Stimulated activated CD8-positive, alpha-beta memory T cell treated with anti-CD3 and anti-CD28 coated beads, Interleukin-7, amount 100 ng/mL, for 1 hour (primary cell): ENCODE measurements at regions not wholly inside any gene's neighbourhood (a gene's known extent, or its start where the extent isn't known, plus 50 kb on each side); places are given as distances from the start of the nearest gene placed in this dataset.

Source experiments
- DNase-seq, 2 donors: peaks; one replicate each; pipeline ENCODE4 v3.0.0-alpha.2; 2020; ENCODE audit warnings: low read depth in 2 of 2

DNA sequence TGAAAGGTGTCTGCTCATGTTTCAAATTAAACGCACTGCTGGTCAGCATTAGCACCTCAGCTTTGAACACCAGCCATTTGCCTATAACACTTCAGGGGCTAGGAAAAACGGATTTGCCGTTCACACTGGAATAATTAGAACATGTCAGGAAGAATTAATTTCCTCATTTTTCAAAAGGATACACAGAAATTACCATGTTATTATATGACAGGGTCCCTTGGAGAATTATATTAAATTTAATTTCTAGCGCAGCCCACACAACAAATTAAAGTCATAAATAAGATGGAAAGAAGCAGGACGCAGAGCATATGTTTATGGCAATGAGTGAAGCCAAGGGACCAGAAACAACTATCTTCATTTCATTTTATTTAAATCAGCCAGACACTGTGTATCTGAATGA is 83.8 kb upstream of the SOX6 start:
- no peak for DNase-seq

DNA sequence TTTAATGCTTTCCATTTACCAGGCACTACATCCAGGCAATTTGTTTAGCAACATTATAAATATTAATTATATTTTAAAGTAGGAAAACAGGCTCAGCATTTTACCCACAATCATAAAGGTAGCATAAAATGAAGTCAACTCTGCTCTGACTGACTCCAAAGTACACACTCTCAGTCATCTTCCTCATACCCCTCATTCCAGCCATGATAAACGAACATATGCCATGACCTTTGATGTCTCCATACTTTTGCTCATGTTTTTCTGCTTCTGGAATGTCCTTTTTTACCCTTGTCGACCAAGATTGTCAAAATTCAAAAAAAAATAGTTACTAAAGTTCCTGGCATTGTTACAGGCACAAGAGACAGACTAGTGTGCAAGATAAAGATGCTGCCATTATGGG is 77.7 kb upstream of the SOX6 start:
- no peak for DNase-seq

DNA sequence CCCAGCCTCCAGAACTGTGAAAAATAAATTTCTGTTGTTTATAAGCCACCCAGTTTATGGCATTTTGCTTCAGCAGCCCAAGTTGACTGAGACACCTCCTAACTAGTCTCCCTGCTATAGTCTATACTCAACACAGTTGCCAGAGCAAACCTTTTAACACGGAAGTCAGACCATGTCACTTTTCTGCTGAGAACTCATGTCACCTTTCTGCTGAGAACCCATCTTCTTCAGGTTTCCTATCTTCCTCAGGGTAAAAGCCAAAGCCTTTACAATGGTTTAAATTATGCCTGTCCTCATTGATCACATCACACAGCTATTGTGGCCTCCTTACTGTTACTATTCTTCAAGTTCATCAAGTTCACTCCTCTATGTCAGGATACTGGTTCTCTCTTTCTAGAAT is 74.3 kb upstream of the SOX6 start:
- DNase-seq: no peak

DNA sequence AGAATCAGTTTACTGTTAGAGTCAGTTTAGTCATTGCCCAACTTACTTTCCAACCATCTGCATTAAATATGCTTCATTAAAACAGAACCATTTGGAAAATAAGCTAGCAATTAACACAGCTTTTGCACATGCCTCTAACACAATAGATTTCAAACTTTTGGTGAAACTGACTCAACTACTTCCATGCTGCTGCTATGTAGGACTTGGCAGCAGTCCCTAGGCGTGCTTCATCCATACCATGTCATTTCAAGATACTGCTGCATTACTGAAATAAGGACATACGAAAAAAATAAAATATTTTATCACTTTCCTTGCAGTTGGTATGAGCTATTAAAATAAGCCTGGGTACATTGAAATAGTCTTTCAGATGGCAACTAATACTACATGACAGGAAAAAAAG is 65.5 kb upstream of the SOX6 start:
- DNase-seq: no peak

- no peak for DNase-seq
Observed at GRCh38 chr11:16418428-16419097, 62.2 kb upstream of the SOX6 start.

- no peak for DNase-seq
Observed at GRCh38 chr11:16412525-16413172, 56.3 kb upstream of the SOX6 start.

DNA sequence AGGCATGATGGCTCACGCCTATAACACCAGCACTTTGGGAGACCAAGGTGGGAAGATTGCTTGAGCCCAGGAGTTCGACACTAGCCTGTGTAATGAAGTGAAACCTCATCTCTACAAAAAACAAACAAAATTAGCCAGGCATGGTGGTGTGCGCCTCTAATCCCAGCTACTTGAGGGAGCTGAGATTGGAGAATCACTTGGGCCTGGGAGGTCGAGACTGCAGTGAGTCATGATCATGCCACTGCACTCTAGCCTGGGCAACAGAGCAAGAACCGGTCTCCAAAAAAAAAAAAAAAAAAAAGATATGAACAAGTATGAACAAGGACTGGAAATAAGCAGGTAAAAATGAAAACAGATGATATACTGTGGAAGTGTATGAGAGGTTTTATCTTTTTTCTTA is 54.1 kb upstream of the SOX6 start:
- DNase-seq: no peak

DNA sequence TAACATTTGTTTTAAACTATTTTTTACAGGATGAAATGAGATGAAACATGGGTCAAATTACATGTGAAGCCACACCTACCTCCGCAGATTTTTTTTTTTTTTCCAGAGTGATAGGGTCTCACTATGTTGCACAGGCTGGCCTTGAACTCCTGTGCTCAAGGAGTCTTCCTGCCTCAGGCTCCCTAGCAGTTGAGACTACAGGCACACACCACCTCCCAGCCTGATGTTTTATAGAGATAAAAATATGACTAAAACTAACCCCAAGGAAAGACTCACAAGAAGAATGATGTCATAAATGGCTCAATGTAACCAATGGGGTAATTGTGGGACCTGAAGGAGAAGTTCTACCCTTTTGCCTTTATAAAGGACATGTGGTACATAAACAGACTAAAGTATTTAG is 52.3 kb upstream of the SOX6 start:
- DNase-seq: no peak

- no peak for DNase-seq
Observed at GRCh38 chr11:16406226-16406625, 49.9 kb upstream of the SOX6 start.
